Heart right ventricle (tissue), 16 donors: ENCODE measurements at regions not wholly inside any gene's neighbourhood (a gene's known extent, or its start where the extent isn't known, plus 50 kb on each side); places are given as distances from the start of the nearest gene placed in this dataset.

Experiments
- ATAC-seq, 8 donors: fragments of 200-7000 bp; cut with Tn5 transposase; one replicate each; pipeline ENCODE4 v1.9.1; 2020; ENCODE audit warnings: mild to moderate bottlenecking in 8 of 8, moderate library complexity in 8 of 8, moderate number of reproducible peaks in 1 of 8
- DNase-seq, 2 donors: peaks; one replicate each; pipeline ENCODE4 v3.0.0-alpha.2; 2020
- H3K27ac ChIP-seq, 10 donors: fragments of 200-600 bp; sonication (generic) in 2 of 10; one replicate each; pipeline versions ENCODE4 v1.5.0 to v1.8.0; 2020 to 2022; ENCODE audit warnings: mild to moderate bottlenecking in 3 of 10
- H3K27me3 ChIP-seq, 7 donors: fragments of 200-600 bp; one replicate each; pipeline ENCODE4 v1.8.0; 2021 to 2022; ENCODE audit warnings: mild to moderate bottlenecking in 2 of 7
- H3K36me3 ChIP-seq, 9 donors: fragments of 200-600 bp; sonication (generic) in 1 of 9; one replicate each; pipeline versions ENCODE4 v1.5.0 to v1.8.0; 2020 to 2022; ENCODE audit warnings: mild to moderate bottlenecking in 2 of 9
- H3K4me1 ChIP-seq, 9 donors: fragments of 200-600 bp; sonication (generic) in 1 of 9; one replicate each; pipeline versions ENCODE4 v1.5.0 to v1.8.0; 2020 to 2022; ENCODE audit warnings: mild to moderate bottlenecking in 4 of 9
- H3K4me3 ChIP-seq, 10 donors: fragments of 200-600 bp; sonication (generic) in 2 of 10; one replicate each; pipeline versions ENCODE4 v1.5.0 to v1.8.0; 2020 to 2022; ENCODE audit warnings: mild to moderate bottlenecking in 7 of 10, moderate library complexity in 2 of 10
- H3K9me3 ChIP-seq, 11 donors: fragments of 200-600 bp in 10 of 11; sonication (generic) in 2 of 11; one replicate each; pipeline versions ENCODE4 v1.5.0 to v1.8.0; 2013 to 2022; ENCODE audit warnings: mild to moderate bottlenecking in 2 of 11, control low read depth in 1 of 11, moderate library complexity in 1 of 11
- WGBS, 2 donors: extraction: QIAGEN DNeasy Blood & Tissue Kit; methylation state at CpG; one replicate each; pipeline ENCODE4 v1.1.7; 2013; ENCODE audit warnings: inconsistent platforms in 1 of 2; 5-methylcytosine and 5-hydroxymethylcytosine counted together
- intact Hi-C, 10 donors: fragments of 100-400 bp; cut with DNase I; formaldehyde crosslinking; loops; one replicate each; pipeline versions ENCODE4 v1.11.1 to v1.14.2; 2022
- TF ChIP-seq, protein P1 (sequence below), 9 donors: fragments of 200-600 bp; sonication (generic) in 2 of 9; IDR thresholded peaks; one replicate each; pipeline versions ENCODE4 v1.5.0 to v1.8.0; 2021 to 2022; ENCODE audit warnings: antibody characterized with exemption in 9 of 9, mild to moderate bottlenecking in 5 of 9, moderate library complexity in 1 of 9
- donor health status: Arrhythmogenic right ventricular cardiomyopathy.
- donor health status: ischemic (EF 13 %, LVEDD 7.1; RV severe dilation, severe dysfunction).
- donor health status: healthy with polysubstance abuse.
- donor health status: DM: no; HTN: yes; CAD: no.
- donor health status: DM: no; HTN: no; CAD: no.
- donor health status: ischemic (EF 25% LVEDD 6.9; RV normal size, moderate dysfunction).
- donor health status: ischemic (EF 25% LVEDD 5.7; RV mildly dilated, moderate dysfunction).
- donor health status: healthy.
- donor health status: DM: yes; HTN: yes; CAD: no.
- donor health status: Ischemic cardiomyopathy.
- donor health status: ischemic (EF 35%, LVEDD 5.7; RV mildly dilated, moderate dysfunction).
- donor health status: nonischemic (EF 11% LVEDD 7.7; RV severe dilation, severe dysfunction).
- donor health status: DM: yes; HTN: yes; CAD: no.
- donor health status: PGD.
- donor health status: ischemic (EF 29% LVEDD 5.4; RV normal size, mild dysfunction).
- donor health status: nonischemic (EF 23%, LVEDD 6.1; RV moderate dilation, normal function).

DNA sequence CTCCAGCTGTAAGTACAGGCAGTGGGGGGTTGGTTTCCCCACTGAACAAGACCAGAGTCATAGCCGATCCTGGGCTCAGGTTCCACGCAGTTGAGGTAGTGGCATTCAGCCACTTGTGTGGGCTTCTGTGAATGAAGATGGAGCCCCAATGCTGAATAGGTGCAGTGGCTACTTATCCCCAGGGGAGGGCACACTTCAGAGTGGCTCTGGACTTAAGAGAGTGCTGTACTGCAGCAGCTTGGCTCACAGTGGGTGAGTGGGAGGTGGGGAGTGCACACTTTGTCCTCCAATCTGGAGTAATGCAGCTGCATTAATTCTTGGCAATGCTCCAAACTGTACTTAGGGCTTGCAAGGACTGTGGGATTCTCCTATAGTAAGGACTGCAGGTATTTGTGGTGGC is 81.9 kb downstream of the BUB3 start:
- 92 to 94% methylated on average over 2 of the region's 2 CpGs for WGBS, 2 donors
- Histone ChIP-seq H3K36me3 (peaks cover 0 to 8% (median 0%) of the 10 kb centered on the region in 9 donors), H3K4me1 (no peaks in the 10 kb centered on the region), H3K4me3 (no peak overlapping the region), H3K27me3 (no peaks in the 10 kb centered on the region), H3K27ac (no peak overlapping the region), H3K9me3 (peaks cover 0 to 31% (median 17%) of the 10 kb centered on the region in 11 donors)
- intact Hi-C loops: no loop called here
- no peak for DNase-seq
- ATAC-seq: no peak
- TF ChIP-seq, protein P1, sequence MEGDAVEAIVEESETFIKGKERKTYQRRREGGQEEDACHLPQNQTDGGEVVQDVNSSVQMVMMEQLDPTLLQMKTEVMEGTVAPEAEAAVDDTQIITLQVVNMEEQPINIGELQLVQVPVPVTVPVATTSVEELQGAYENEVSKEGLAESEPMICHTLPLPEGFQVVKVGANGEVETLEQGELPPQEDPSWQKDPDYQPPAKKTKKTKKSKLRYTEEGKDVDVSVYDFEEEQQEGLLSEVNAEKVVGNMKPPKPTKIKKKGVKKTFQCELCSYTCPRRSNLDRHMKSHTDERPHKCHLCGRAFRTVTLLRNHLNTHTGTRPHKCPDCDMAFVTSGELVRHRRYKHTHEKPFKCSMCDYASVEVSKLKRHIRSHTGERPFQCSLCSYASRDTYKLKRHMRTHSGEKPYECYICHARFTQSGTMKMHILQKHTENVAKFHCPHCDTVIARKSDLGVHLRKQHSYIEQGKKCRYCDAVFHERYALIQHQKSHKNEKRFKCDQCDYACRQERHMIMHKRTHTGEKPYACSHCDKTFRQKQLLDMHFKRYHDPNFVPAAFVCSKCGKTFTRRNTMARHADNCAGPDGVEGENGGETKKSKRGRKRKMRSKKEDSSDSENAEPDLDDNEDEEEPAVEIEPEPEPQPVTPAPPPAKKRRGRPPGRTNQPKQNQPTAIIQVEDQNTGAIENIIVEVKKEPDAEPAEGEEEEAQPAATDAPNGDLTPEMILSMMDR (IDR thresholded peaks at IDR 0.05): no peak

- no peaks in the 10 kb centered on the region for H3K27me3 ChIP-seq
- no peaks in the 10 kb centered on the region for H3K36me3 ChIP-seq
- peaks cover 0 to 10% (median 1%) of the 10 kb centered on the region in 11 donors for H3K9me3 ChIP-seq
- WGBS, 2 donors: 92 to 93% methylated on average over 3 of the region's 3 CpGs
- intact Hi-C loops: no loop called here
- ATAC-seq (no peak), DNase-seq (no peak)
- no peak overlapping the region for H3K4me3 ChIP-seq
- TF ChIP-seq, protein P1 (IDR thresholded peaks at IDR 0.05): no peak
- H3K27ac ChIP-seq: no peak overlapping the region
- no peaks in the 10 kb centered on the region for H3K4me1 ChIP-seq
Observed at GRCh38 chr10:123240250-123240649, 86.0 kb downstream of the BUB3 start.

DNA sequence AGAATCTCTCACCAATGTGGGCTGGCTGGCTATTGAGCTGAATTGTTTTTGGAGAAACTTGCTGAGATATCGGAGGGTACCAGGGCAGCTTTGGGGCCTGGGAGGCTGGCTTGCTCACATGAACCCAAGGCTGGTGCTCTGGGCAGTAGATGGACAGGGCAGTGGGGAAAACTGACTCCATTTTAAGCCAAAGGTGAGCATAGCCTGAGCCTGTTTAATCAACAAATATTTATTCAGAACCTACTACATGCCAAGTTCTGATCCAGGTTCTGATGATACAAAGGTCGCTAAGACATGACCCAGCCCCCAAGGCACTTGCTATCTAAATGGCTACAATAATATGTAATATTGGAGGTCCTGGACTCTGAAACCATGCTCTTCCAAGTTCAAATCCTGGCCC is 86.6 kb downstream of the BUB3 start:
- intact Hi-C loops: no loop called here
- TF ChIP-seq, protein P1 (IDR thresholded peaks at IDR 0.05): no peak
- Histone ChIP-seq H3K4me1 (no peaks in the 10 kb centered on the region), H3K4me3 (no peak overlapping the region), H3K27ac (no peak overlapping the region), H3K27me3 (no peaks in the 10 kb centered on the region), H3K9me3 (peaks cover 0 to 5% (median 0%) of the 10 kb centered on the region in 11 donors), H3K36me3 (no peaks in the 10 kb centered on the region)
- WGBS, 2 donors: 57 to 67% methylated on average over 2 of the region's 2 CpGs
- no peak for DNase-seq
- ATAC-seq: no peak

GRCh38 chr10:123241391-123242141 is 87.4 kb downstream of the BUB3 start:
- Histone ChIP-seq H3K9me3 (no peaks in the 10 kb centered on the region), H3K4me1 (no peaks in the 10 kb centered on the region), H3K4me3 (no peak overlapping the region), H3K27me3 (no peaks in the 10 kb centered on the region), H3K36me3 (no peaks in the 10 kb centered on the region), H3K27ac (peak overlapping the region in 1 of 10 donors; percentile 71)
- 71 to 72% methylated on average over 7 of the region's 7 CpGs for WGBS, 2 donors
- no peak for DNase-seq
- intact Hi-C loops: no loop called here
- ATAC-seq: no peak
- TF ChIP-seq, protein P1 (IDR thresholded peaks at IDR 0.05): no peak
